H1 (cell line): ENCODE measurements at regions not wholly inside any gene's neighbourhood (a gene's known extent, or its start where the extent isn't known, plus 50 kb on each side); places are given as distances from the start of the nearest gene placed in this dataset.

Experiments used
- CTCF ChIA-PET: fragments of 300-600 bp; sonication (Branson Sonifier 250); formaldehyde crosslinking; loops from one replicate; lab custom pipeline; 2021; ENCODE audit not compliant: partially characterized antibody; lab: Charles Lee
- POLR2A ChIA-PET: fragments of 300-600 bp; sonication (Branson Sonifier 250); formaldehyde crosslinking; loops from one replicate; lab custom pipeline; 2021; ENCODE audit warnings: inconsistent platforms; ENCODE audit not compliant: partially characterized antibody; lab: Charles Lee
- DNase-seq, 2 experiments: peaks; one replicate each; pipeline versions ENCODE4 v3.0.0 to v3.0.0-alpha.2; 2010 to 2022; ENCODE audit warnings: low spot score in 2 of 2, low read depth in 1 of 2, mixed read lengths in 1 of 2
- FAIRE-seq: peaks from 2 replicates; lab custom pipeline; 2011; peaks lifted over from hg19 to GRCh38; lab: Jason Lieb, UNC
- H2AFZ ChIP-seq: 2 replicates; pipeline ENCODE4 v1.8.1; 2012; ENCODE audit warnings: low read length, inconsistent platforms
- H2AK5ac ChIP-seq: 2 replicates; pipeline ENCODE4 v1.6.1; 2013; ENCODE audit warnings: low read depth, low read length
- H2BK120ac ChIP-seq: replicated peaks from 2 replicates; pipeline ENCODE3; 2013; ENCODE audit warnings: low read depth, low read length, inconsistent platforms
- H2BK12ac ChIP-seq: 2 replicates; pipeline ENCODE4 v1.6.1; 2013; ENCODE audit warnings: low read depth, low read length
- H2BK15ac ChIP-seq: 2 replicates; pipeline ENCODE4 v1.6.1; 2013; ENCODE audit warnings: low read length
- H2BK20ac ChIP-seq: 2 replicates; pipeline ENCODE4 v1.6.1; 2013; ENCODE audit warnings: low read length
- H2BK5ac ChIP-seq: 2 replicates; pipeline ENCODE4 v1.6.1; 2013; ENCODE audit warnings: low read depth, low read length
- H3K14ac ChIP-seq: 2 replicates; pipeline ENCODE4 v1.6.1; 2013; ENCODE audit warnings: inconsistent platforms; ENCODE audit not compliant: insufficient read length
- H3K18ac ChIP-seq: 2 replicates; pipeline ENCODE4 v1.6.1; 2013; ENCODE audit warnings: low read length; ENCODE audit errors: extremely low read depth
- H3K23ac ChIP-seq: 2 replicates; pipeline ENCODE4 v1.6.1; 2013; ENCODE audit warnings: inconsistent platforms; ENCODE audit not compliant: insufficient read length
- H3K23me2 ChIP-seq: 2 replicates; pipeline ENCODE4 v1.6.1; 2013; ENCODE audit warnings: low read depth, low read length
- H3K27ac ChIP-seq: 2 replicates; pipeline ENCODE4 v1.6.1; 2011; ENCODE audit warnings: low read depth, low read length, inconsistent platforms
- H3K27me3 ChIP-seq, 4 experiments: replicated peaks in 1 of 4; 1 replicate in 1 of 4; 2 replicates in 3 of 4; pipeline versions ENCODE4 v1.6.1 to v1.8.1; 2011 to 2013; ENCODE audit warnings: low read length in 3 of 4, mild to moderate bottlenecking in 3 of 4, inconsistent platforms in 2 of 4, mixed read lengths in 2 of 4, moderate library complexity in 1 of 4; ENCODE audit not compliant: control insufficient read depth in 3 of 4, insufficient read depth in 3 of 4; ENCODE audit errors: extremely low read depth in 1 of 4
- H3K36me3 ChIP-seq, 4 experiments: 2 replicates each; pipeline versions ENCODE4 v1.6.1 to v1.8.1; 2011 to 2013; ENCODE audit warnings: mild to moderate bottlenecking in 4 of 4, low read length in 3 of 4, moderate library complexity in 2 of 4, control low read depth in 1 of 4, inconsistent platforms in 1 of 4; ENCODE audit not compliant: insufficient read depth in 4 of 4, control insufficient read depth in 2 of 4
- H3K4ac ChIP-seq: replicated peaks from 2 replicates; pipeline ENCODE3; 2013; ENCODE audit warnings: low read length, low read depth, mixed read lengths, inconsistent platforms; ENCODE audit not compliant: insufficient read length
- H3K4me1 ChIP-seq, 4 experiments: replicated peaks in 1 of 4; 1 replicate in 1 of 4; 2 replicates in 3 of 4; pipeline versions ENCODE4 v1.6.1 to v1.8.1; 2011 to 2013; ENCODE audit warnings: low read length in 3 of 4, inconsistent platforms in 2 of 4, mixed read lengths in 1 of 4; ENCODE audit not compliant: insufficient read depth in 4 of 4, control insufficient read depth in 3 of 4
- H3K4me2 ChIP-seq, 2 experiments: 2 replicates each; pipeline versions ENCODE4 v1.6.1 to v1.8.1; 2011 to 2013; ENCODE audit warnings: low read depth in 2 of 2, low read length in 2 of 2, control low read depth in 1 of 2, inconsistent platforms in 1 of 2, mild to moderate bottlenecking in 1 of 2; ENCODE audit not compliant: insufficient read depth in 1 of 2
- H3K4me3 ChIP-seq, 4 experiments: fragments of 200-600, 300-600 bp in 1 of 4; sonication (generic), shearing (Covaris generic), sonication (Bioruptor Twin) in 1 of 4; 2 replicates each; pipeline versions ENCODE4 v1.5.1 to v1.8.1; 2011 to 2016; ENCODE audit warnings: low read length in 4 of 4, low read depth in 3 of 4, control low read depth in 2 of 4, inconsistent platforms in 2 of 4, mild to moderate bottlenecking in 2 of 4, mixed read lengths in 1 of 4, moderate library complexity in 1 of 4; ENCODE audit not compliant: insufficient read depth in 2 of 4; ENCODE audit errors: extremely low read depth in 1 of 4
- H3K56ac ChIP-seq: replicated peaks from 2 replicates; pipeline ENCODE3; 2013; ENCODE audit warnings: low read depth, mild to moderate bottlenecking, mixed read lengths, low read length, inconsistent platforms; ENCODE audit not compliant: insufficient read length
- H3K79me1 ChIP-seq: 2 replicates; pipeline ENCODE4 v1.6.1; 2013; ENCODE audit warnings: low read depth, low read length, control low read depth
- H3K79me2 ChIP-seq, 2 experiments: 2 replicates each; pipeline versions ENCODE4 v1.6.1 to v1.8.1; 2012 to 2013; ENCODE audit warnings: low read length in 2 of 2, mild to moderate bottlenecking in 2 of 2, inconsistent platforms in 1 of 2; ENCODE audit not compliant: insufficient read depth in 2 of 2, control insufficient read depth in 1 of 2
- H3K9ac ChIP-seq, 4 experiments: replicated peaks in 1 of 4; 1 replicate in 1 of 4; 2 replicates in 3 of 4; pipeline versions ENCODE4 v1.6.1 to v1.8.1; 2011 to 2013; ENCODE audit warnings: low read depth in 3 of 4, low read length in 3 of 4, control low read depth in 2 of 4, mild to moderate bottlenecking in 2 of 4, moderate library complexity in 2 of 4, inconsistent platforms in 1 of 4; ENCODE audit errors: extremely low read depth in 1 of 4
- H3K9me3 ChIP-seq, 2 experiments: 2 replicates each; pipeline versions ENCODE4 v1.6.1 to v1.8.1; 2012 to 2013; ENCODE audit warnings: mild to moderate bottlenecking in 2 of 2, moderate library complexity in 2 of 2, control low read depth in 1 of 2, inconsistent platforms in 1 of 2, low read depth in 1 of 2, low read length in 1 of 2, mixed read lengths in 1 of 2; ENCODE audit not compliant: insufficient read depth in 2 of 2
- H4K20me1 ChIP-seq, 2 experiments: replicated peaks in 1 of 2; 2 replicates each; pipeline versions ENCODE3 to v1.8.1; 2011 to 2013; ENCODE audit warnings: inconsistent platforms in 2 of 2, low read length in 2 of 2, mild to moderate bottlenecking in 1 of 2; ENCODE audit not compliant: insufficient read depth in 2 of 2, control insufficient read depth in 1 of 2
- H4K5ac ChIP-seq: 2 replicates; pipeline ENCODE4 v1.6.1; 2013; ENCODE audit warnings: low read length, low read depth, mixed read lengths, inconsistent platforms; ENCODE audit not compliant: insufficient read length
- H4K8ac ChIP-seq: 2 replicates; pipeline ENCODE4 v1.8.0; 2013; ENCODE audit warnings: mild to moderate bottlenecking, moderate library complexity, low read length, inconsistent platforms; ENCODE audit not compliant: insufficient read depth; ENCODE audit errors: extremely low read depth
- H4K91ac ChIP-seq: replicated peaks from 2 replicates; pipeline ENCODE3; 2013; ENCODE audit warnings: low read length, mixed read lengths, inconsistent platforms; ENCODE audit not compliant: insufficient read length
- CREB1 ChIP-seq: IDR thresholded peaks from 2 replicates; pipeline ENCODE4 v1.6.1; 2012; ENCODE audit warnings: inconsistent platforms
- JUN ChIP-seq: IDR thresholded peaks from 2 replicates; pipeline ENCODE4 v1.6.1; 2011; ENCODE audit warnings: low read depth, mild to moderate bottlenecking, improper control_type of control experiment, low read length
- MAFK ChIP-seq: IDR thresholded peaks from 2 replicates; pipeline ENCODE4 v1.6.1; 2012; ENCODE audit warnings: low read depth, mild to moderate bottlenecking, improper control_type of control experiment, low read length
- NRF1 ChIP-seq: IDR thresholded peaks from 2 replicates; pipeline ENCODE4 v1.6.1; 2011; ENCODE audit warnings: mild to moderate bottlenecking, low read depth, low read length, improper control_type of control experiment
- SP1 ChIP-seq: IDR thresholded peaks from 2 replicates; pipeline ENCODE4 v1.6.1; 2011; ENCODE audit warnings: low read depth, low read length
- TAF1 ChIP-seq: IDR thresholded peaks from 2 replicates; pipeline ENCODE4 v1.6.1; 2011; ENCODE audit warnings: mild to moderate bottlenecking, low read depth, low read length
- TAF7 ChIP-seq: optimal IDR thresholded peaks from 2 replicates; pipeline ENCODE3; 2011; ENCODE audit warnings: low read depth, mild to moderate bottlenecking, inconsistent platforms, low read length, moderate library complexity, borderline replicate concordance
- WGBS, 2 experiments: shearing (Covaris generic) in 1 of 2; methylation state at CpG; one replicate each; pipeline versions ENCODE4 v1.1.6 to v1.1.7; 2013 to 2015; ENCODE audit warnings: low lambda C conversion rate in 2 of 2, mixed read lengths in 2 of 2, inconsistent platforms in 1 of 2, low coverage in 1 of 2, missing lambda C conversion rate in 1 of 2; ENCODE audit not compliant: insufficient replicate concordance in 2 of 2, insufficient coverage in 1 of 2, insufficient read length in 1 of 2; ENCODE audit errors: extremely low coverage in 1 of 2, missing lambda C conversion rate in 1 of 2; 5-methylcytosine and 5-hydroxymethylcytosine counted together
- TF ChIP-seq, protein P1 (sequence below): IDR thresholded peaks from 2 replicates; pipeline ENCODE4 v1.6.1; 2012; ENCODE audit warnings: low read length, inconsistent platforms

DNA sequence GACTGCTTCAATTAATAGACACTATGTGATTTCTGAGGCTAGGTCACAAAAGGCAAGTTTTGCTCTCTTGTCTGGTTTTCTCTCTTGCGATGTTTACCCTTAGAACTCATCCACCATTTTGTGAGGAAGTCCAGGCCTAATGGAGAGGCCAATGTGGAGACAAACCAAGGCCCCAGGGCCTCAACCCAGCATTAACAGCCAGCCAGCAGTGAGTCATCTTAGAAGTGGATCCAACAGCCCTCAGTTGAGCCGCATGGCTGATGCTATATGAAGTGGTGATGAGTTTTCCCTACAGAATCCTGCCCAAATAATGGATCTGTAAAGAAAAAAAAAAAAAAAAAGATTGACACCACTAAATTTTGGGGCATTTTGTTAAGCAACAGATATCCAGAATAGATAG, 95.1 kb downstream of the DNTTIP2 start:
- WGBS, 2 experiments: 96% methylated on average over 2 of the region's 2 CpGs; no CpG with 5 or more reads in 1 of the 2 experiments
- Histone ChIP-seq H3K23ac (no peak overlapping the region), H2BK15ac (no peak overlapping the region), H3K79me1 (no peaks in the 10 kb centered on the region), H3K56ac (no peak overlapping the region), H4K5ac (no peak overlapping the region), H2AK5ac (no peak overlapping the region), H2BK20ac (no peak overlapping the region), H3K27me3 (no peaks in the 10 kb centered on the region), H3K9ac (no peak overlapping the region), H3K27ac (no peak overlapping the region), H3K4ac (no peak overlapping the region), H2BK12ac (no peak overlapping the region), H3K18ac (no peak overlapping the region), H3K79me2 (no peaks in the 10 kb centered on the region), H4K8ac (no peak overlapping the region), H2AFZ (no peak overlapping the region), H3K9me3 (no peaks in the 10 kb centered on the region), H3K4me2 (no peak overlapping the region), H3K23me2 (no peaks in the 10 kb centered on the region), H4K91ac (no peak overlapping the region), H2BK5ac (no peak overlapping the region), H3K4me3 (no peak overlapping the region), H2BK120ac (no peak overlapping the region), H3K4me1 (peaks cover 0 to 4% (median 1%) of the 10 kb centered on the region in 4 experiments; a peak in 1 of 7 replicates), H3K36me3 (no peaks in the 10 kb centered on the region), H4K20me1 (no peaks in the 10 kb centered on the region), H3K14ac (no peak overlapping the region)
- ChIA-PET CTCF (interaction anchor here (1.0 to 4.6 kb wide), 3 partner anchors 30 to 170 kb away, joined by 3 to 25 read pairs (median 5); no protein-coding TSS in a partner anchor), POLR2A (no interaction called here)
- no peak for FAIRE-seq
- no peak for DNase-seq
- TF ChIP-seq CREB1 (no peak), NRF1 (no peak), JUN (no peak), TAF1 (no peak), MAFK (no peak), TAF7 (no peak), SP1 (no peak)
- TF ChIP-seq, protein P1, sequence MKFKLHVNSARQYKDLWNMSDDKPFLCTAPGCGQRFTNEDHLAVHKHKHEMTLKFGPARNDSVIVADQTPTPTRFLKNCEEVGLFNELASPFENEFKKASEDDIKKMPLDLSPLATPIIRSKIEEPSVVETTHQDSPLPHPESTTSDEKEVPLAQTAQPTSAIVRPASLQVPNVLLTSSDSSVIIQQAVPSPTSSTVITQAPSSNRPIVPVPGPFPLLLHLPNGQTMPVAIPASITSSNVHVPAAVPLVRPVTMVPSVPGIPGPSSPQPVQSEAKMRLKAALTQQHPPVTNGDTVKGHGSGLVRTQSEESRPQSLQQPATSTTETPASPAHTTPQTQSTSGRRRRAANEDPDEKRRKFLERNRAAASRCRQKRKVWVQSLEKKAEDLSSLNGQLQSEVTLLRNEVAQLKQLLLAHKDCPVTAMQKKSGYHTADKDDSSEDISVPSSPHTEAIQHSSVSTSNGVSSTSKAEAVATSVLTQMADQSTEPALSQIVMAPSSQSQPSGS: no peak
